ENCODE measurements at regions not wholly inside any gene's neighbourhood (a gene's known extent, or its start where the extent isn't known, plus 50 kb on each side); places are given as distances from the start of the nearest gene placed in this dataset.

GRCh38 chr1:63005812-63006211 is 221.9 kb downstream of the ATG4C start:
- H3K9me3 ChIP-seq (ENCODE audit: control insufficient read depth, low read depth, low read length): no peaks in the 10 kb centered on the region
- H3K27ac ChIP-seq (ENCODE audit: control insufficient read depth, insufficient read depth, low read length): no peak overlapping the region
- H3K4me1 ChIP-seq (ENCODE audit: control insufficient read depth, extremely low read depth, insufficient read depth, low read length): no peaks in the 10 kb centered on the region
- dilution Hi-C loops (cut with MboI; ENCODE audit: extremely low pct_ligation_motif_present, low sequenced_read_pairs): no loop called here
- no peak for TF ChIP-seq CTCF (optimal IDR thresholded peaks at IDR 0.05 in 1 of 3, IDR thresholded peaks at IDR 0.05 in 1 of 3, conservative IDR thresholded peaks at IDR 0.05 in 1 of 3; ENCODE audit: extremely low read depth in 1 of 3, insufficient read depth in 2 of 3, low read length in 3 of 3)
- FAIRE-seq: no peak
- no peak for DNase-seq (ENCODE audit: low read depth, low spot score)
- H4K20me1 ChIP-seq (ENCODE audit: control insufficient read depth, extremely low read depth, insufficient read depth, low read length): no peaks in the 10 kb centered on the region
- H3K79me2 ChIP-seq (ENCODE audit: control insufficient read depth, insufficient read depth, low read length): no peaks in the 10 kb centered on the region
- no peak overlapping the region for H3K4me2 ChIP-seq (ENCODE audit: control insufficient read depth, extremely low read depth, insufficient read depth, low read depth, low read length)
- no peak overlapping the region for H2AFZ ChIP-seq (ENCODE audit: control insufficient read depth, low read length)
- H3K9ac ChIP-seq (ENCODE audit: control insufficient read depth, extremely low read depth, insufficient read depth, low read length): no peak overlapping the region
- H3K36me3 ChIP-seq (ENCODE audit: control insufficient read depth in 2 of 2, extremely low read depth in 1 of 2, insufficient read depth in 2 of 2, low read length in 2 of 2): no peaks in the 10 kb centered on the region
- H3K9me1 ChIP-seq (ENCODE audit: control insufficient read depth, extremely low read depth, insufficient read depth, low read length): no peaks in the 10 kb centered on the region
- H3K27me3 ChIP-seq (ENCODE audit: control insufficient read depth, extremely low read depth, insufficient read depth, low read length): no peaks in the 10 kb centered on the region
- H3K4me3 ChIP-seq (ENCODE audit: control insufficient read depth in 2 of 3, extremely low read depth in 1 of 3, insufficient read depth in 2 of 3, low read depth in 1 of 3, low read length in 3 of 3): no peak overlapping the region

GRCh38 chr1:63009421-63009820 is 225.5 kb downstream of the ATG4C start:
- H3K9me3 ChIP-seq (ENCODE audit: control insufficient read depth, low read depth, low read length): no peaks in the 10 kb centered on the region
- FAIRE-seq: no peak
- TF ChIP-seq CTCF (optimal IDR thresholded peaks at IDR 0.05 in 1 of 3, IDR thresholded peaks at IDR 0.05 in 1 of 3, conservative IDR thresholded peaks at IDR 0.05 in 1 of 3; ENCODE audit: extremely low read depth in 1 of 3, insufficient read depth in 2 of 3, low read length in 3 of 3) (no peak), EZH2 (IDR thresholded peaks at IDR 0.05; ENCODE audit: low read length) (no peak)

More at GRCh38 chr1:63009421-63009820, 225.5 kb downstream of the ATG4C start:
- H3K4me2 ChIP-seq (ENCODE audit: control insufficient read depth, extremely low read depth, insufficient read depth, low read depth, low read length): no peak overlapping the region
- DNase-seq (ENCODE audit: low read depth, low spot score): no peak
- no peak overlapping the region for H2AFZ ChIP-seq (ENCODE audit: control insufficient read depth, low read length)
- no peaks in the 10 kb centered on the region for H3K27me3 ChIP-seq (ENCODE audit: control insufficient read depth, extremely low read depth, insufficient read depth, low read length)
- H3K79me2 ChIP-seq (ENCODE audit: control insufficient read depth, insufficient read depth, low read length): no peaks in the 10 kb centered on the region
- no peak overlapping the region for H3K27ac ChIP-seq (ENCODE audit: control insufficient read depth, insufficient read depth, low read length)
- H3K9ac ChIP-seq (ENCODE audit: control insufficient read depth, extremely low read depth, insufficient read depth, low read length): no peak overlapping the region
- H3K4me1 ChIP-seq (ENCODE audit: control insufficient read depth, extremely low read depth, insufficient read depth, low read length): no peaks in the 10 kb centered on the region
- no peaks in the 10 kb centered on the region for H3K9me1 ChIP-seq (ENCODE audit: control insufficient read depth, extremely low read depth, insufficient read depth, low read length)
- dilution Hi-C loops (cut with MboI; ENCODE audit: extremely low pct_ligation_motif_present, low sequenced_read_pairs): no loop called here
- no peak overlapping the region for H3K4me3 ChIP-seq (ENCODE audit: control insufficient read depth in 2 of 3, extremely low read depth in 1 of 3, insufficient read depth in 2 of 3, low read depth in 1 of 3, low read length in 3 of 3)
- no peaks in the 10 kb centered on the region for H4K20me1 ChIP-seq (ENCODE audit: control insufficient read depth, extremely low read depth, insufficient read depth, low read length)
- no peaks in the 10 kb centered on the region for H3K36me3 ChIP-seq (ENCODE audit: control insufficient read depth in 2 of 2, extremely low read depth in 1 of 2, insufficient read depth in 2 of 2, low read length in 2 of 2)

Data from keratinocyte (primary cell).